Retina (tissue), 1 donor: ENCODE measurements at regions not wholly inside any gene's neighbourhood (a gene's known extent, or its start where the extent isn't known, plus 50 kb on each side); places are given as distances from the start of the nearest gene placed in this dataset.
"Not testable (repeated sequence)": the region's sequence is repeated elsewhere in the genome, so short reads cannot be mapped to it uniquely, and the experiment has no call there.

Source experiments
- DNase-seq: peaks from one replicate; pipeline ENCODE4 v3.0.0-alpha.2; 2016

DNA sequence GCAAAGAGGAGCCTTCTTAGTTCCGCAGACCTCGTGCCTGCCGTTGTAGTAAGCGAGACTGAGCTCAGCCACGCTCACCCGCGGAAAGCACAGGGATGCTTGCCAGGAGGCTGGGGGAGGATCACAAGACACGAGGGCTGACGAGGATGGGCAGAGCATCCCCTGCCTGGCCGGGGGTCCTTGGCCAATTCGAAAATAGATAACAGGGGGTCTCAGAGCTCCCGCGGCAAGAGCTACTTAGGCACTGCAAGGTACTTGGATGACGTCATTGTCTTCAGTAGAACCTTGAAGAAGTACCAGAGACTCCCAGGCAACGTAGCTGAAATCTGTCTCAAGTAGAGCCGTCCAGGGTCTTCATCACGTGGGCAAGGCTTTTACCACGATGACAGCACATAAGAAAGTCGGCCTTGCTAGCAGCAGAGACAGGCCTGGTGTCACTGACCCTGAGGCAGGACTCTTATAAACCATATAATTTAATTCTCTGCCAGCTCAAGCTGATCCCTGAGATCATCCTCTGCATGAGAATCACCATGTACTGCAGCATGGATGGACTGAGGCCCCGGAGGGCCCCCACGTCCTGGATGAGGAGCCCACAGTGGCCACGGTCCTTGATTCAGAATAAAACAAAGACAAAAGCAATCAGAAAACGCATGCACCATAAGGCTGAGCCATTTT is 81.9 kb downstream of the TMEM18 start:
- no peak for DNase-seq

DNA sequence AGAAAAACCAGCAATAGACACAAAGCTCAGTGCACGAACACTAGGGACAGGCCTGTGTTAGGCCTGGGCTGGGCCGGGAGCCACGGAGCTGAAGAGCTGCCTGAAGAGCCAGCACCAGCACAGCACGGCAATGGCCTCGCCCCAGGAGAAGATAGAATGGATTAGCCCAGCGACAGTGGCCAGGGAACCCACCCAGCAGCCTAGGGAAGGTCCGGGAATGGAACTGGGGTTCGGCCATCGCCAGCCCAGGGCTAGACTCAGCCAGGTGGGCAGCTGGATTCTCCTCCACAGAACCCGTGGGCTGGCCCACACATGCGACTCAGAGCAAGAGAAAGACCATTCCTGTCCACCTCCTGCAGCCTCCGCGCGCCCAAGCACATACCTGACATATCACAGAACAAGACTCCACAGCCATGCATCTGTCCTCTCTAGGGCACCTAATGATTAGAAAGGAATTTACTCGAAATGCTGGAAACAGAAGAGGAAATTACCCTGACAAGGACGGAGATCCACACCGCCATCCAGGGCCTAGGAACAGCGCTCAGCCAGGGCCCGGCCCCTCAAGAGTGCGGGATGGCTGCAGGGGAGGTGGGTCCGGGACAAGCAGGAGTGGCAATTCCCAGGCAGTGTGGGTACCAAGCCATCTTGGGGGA is 82.8 kb downstream of the TMEM18 start:
- no peak for DNase-seq

DNA sequence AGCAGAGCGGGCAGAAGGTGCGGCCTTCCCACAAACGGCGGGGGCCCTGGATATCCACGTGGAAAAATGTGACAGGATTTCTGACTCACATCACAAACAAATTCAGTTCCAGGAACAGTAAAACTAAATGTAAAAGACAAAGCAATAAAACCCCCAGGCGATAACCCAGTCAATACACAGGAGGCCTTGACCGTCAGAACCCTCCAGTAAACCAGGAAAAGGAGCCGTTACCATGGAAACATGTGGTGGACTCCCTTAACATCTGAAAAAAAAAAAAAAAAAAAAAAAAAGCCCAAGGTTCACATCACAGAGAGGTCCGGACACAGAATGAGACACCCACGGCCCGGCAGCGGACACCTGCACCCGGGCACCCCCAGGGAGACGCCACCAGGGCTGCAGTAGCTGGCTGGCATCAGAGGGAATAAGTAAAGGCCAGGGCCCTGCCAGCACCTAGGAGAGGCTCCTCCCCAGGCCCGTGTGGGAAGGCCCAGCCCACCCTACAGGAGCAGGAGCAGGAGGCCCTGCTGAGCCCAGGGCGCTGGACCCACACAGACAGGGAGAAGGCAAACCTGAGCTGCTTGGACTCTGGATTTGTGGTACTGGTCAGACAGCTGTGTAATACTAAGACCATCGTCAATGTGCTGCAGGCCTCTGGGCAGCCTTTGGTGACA is 83.7 kb downstream of the TMEM18 start:
- no peak for DNase-seq

DNA sequence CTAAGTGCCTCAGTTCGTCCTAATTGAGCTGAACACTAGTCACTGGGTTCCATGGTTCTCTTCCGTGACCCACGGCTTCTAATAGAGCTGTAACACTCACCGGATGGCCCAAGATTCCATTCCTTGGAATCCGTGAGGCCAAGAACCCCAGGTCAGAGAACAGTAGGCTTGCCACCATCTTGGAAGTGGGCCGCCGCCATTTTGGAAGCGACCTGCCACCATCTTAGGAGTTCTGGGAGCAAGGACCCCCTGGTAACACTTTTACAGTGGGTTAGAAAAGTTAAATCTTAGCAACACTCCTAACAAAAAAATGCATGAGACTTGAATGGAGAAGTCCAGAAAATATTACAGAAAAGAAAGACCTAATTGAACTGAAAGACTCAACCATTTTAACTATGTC is 84.5 kb downstream of the TMEM18 start:
- no peak for DNase-seq

DNA sequence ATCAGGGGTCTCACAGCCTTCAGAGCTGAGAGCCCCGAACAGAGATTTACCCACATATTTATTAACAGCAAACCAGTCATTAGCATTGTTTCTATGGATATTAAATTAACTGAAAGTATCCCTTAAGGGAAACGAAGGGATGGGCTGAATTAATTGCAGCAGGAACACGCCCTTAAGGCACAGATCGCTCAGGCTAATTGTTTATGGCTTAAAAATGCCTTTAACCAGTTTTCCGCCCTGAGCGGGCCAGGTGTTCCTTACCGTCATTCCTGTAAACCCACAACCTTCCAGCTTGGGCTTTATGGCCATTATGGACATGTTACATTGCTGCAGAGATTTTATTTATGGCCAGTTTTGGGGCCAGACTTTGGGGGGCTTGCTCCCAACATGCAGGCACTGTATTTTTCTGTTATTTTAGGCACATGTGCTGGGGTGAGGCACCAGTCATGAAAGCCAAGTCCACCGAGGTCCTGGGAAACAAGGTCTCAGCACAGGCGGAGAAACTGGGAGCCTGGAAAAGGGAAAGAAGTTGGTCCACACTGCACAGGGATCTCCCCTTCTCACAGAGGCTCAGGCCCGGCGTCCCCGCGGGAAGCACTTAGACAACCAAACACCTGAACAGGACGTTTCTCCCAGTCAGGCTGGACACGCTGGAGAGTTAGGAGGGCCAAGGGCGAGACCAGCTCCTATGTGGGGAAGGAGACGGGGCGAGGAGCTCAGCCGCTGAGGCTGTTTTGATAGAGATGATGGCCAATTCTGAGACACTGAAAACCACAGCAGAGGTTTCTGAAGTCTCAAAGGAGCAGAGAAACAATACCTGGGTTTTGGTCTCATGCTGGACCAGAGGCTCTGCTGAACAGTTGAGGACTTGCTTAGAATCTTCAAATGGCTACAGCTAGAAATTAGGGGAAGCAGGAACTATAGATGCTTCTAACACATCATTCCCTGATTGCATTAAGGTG is 86.7 kb downstream of the TMEM18 start:
- DNase-seq: no peak

DNA sequence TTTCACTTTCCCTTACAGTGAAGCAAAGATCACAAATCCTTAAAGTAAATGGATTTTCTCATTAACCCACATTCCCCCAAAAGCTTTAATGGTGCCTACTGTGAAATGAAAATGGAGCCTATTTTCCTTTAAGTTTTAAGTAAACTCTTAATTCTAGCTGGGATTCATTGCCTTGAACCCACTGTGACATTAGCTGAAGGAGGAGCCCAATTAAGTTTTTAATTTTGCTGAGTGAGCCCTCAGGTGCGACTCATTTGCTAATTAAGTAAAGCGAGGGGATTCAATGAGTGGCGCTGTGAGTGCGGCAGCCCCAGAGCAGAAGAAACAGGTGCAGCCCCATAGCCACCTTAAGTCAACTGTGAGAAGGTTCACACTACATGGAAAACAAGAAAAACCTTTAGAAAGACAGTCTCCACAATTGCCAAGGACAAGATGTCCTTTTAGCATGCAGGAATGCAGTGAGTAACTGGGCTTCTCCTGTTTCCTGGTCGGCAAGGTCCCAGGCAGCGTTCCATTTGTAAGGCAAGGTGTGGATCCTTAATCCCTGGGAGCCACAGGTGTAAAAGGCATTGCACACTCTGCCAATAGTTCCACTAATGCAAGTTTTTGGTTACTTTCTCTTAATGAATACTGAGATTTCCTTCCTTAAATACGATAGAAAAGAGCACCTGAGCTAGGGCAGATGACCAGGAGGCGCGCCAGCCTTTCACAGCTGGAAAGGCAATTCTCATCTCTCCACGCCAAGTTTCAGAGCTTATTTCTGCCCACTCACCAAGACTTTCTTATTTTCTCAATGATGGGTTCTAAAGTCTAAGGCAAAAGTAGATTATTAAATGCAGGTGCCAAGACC is 87.7 kb downstream of the TMEM18 start:
- no peak for DNase-seq

DNA sequence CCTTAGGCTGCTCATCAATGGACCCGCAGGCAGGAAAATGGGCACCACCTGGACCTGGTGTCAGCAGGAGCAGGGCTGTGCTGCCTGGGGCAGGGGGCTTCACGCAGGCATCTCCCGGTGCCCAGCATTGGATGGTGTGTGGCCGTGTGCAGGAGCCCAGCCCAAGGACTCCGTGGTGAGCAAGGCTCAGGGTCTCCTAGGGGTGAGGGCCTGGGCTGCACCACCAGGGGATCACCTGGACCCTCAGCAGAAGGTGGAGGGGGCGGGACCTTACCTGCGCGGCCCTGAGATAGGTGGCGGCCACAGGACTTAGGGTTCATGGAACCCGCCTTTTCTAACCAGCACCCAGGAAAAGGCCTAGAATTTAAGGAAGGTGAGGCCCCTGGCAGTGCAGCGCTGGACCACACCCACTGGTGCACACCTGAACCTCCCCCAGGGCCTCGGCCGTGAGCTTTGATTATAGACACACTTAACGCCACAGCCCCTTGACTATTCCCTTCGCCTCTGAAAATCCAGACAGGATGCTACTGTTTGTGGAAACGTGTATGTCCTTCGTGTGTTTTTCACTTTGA is 89.0 kb downstream of the TMEM18 start:
- no peak for DNase-seq

DNA sequence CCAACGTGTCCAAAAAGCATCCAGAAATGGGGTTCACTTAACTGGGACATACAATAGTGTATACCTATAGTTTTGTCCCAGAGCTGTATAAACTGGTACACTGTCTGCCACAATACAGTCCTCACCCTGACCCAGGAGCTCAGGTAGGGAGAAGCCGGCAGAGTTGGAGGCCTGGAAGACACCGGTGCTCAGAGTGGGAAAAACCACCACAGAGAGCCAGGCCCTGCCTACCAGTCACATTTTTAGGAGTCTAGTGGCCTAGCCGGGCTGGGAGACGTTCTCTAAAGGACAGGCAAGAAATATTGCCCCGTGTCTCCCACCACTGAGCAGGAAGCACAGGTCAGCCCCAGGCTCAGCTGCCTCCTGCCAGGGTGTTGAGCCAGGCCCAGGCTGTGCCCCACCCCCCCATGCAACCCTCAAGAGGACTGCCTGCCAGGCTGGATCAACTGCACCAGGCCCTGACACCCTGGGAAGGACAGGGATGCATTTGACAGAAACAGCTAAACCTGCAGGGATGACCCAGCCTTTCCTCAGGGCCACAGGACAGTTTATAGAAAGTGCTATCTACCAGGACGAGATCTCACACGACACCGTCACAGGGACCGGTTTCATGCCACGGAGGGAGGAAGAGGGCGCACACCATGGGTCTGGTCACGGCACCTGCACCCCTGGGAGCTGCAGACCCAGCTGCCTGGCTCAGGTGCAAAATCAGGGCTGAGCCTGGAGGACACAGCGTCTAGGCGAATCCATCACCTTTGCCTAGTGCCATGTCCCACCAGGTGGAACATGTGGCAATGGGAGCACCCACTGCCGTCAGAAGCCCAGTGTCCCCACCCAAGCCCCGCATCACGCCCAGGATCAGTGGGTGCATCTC is 89.9 kb downstream of the TMEM18 start:
- no peak for DNase-seq

DNA sequence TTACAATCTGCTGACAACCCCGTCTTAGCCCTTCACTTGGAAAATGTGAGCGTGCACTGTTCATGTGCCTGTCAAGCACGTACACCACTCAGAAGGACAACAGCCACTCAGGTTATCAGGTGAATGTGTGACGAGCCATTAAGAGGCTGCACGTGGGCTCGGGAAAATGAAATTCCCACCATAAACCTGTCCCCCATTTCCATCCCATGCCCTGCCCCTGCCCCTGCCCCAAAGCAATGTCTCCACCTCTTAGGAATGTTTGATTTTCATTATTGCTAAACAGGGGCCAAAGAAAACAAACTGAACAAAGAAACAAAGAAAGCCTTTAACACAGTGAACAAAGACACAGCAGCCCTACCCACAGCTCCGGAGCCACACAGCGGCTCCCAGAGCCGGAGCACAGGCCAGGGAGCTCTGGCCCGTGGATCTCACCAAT is 90.5 kb downstream of the TMEM18 start:
- no peak for DNase-seq

DNA sequence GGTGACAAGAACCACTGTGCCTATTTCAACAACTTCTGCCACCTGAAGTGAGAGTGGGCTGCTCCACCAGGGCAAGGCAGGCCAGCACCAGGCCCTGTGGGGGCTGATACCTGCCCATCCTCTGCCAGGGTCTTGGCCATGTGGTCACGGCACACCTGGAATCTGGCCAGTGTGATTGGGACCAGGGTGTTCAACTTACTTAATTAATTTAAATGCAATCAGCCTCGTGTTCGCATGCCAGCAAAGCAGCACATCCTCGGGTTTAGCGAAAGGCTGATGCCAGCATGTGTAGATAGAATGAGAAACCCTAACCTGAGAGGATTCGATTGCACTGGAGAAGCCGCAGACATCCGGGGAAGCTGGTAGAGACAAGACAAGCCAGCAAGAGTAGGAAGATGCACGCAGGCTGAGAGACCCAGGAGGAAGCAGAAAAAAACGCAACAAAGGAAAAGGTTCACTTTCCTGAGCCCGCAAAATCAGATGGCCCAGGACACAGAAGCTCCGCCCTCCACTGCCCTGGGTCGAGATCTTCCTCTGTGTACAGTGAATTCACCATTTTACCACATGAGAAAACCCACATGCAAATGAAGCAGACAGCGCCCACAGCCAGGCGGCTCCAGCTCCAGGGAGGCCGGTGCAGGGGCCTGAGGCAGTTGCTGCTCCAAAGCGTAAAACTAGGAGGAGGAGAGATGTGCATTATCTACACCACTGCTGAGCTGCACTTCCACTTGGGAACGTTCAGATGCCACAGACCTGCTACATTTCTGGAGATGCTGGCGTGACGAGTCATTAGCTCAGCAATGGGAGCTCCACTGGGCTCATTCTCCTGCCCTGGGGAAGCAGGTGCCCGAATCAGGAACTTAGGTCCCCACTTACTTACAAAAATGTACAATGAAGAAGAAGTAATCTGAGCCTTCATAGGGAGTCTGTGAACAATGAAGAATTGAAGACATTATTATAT is 92.1 kb downstream of the TMEM18 start:
- no peak for DNase-seq

DNA sequence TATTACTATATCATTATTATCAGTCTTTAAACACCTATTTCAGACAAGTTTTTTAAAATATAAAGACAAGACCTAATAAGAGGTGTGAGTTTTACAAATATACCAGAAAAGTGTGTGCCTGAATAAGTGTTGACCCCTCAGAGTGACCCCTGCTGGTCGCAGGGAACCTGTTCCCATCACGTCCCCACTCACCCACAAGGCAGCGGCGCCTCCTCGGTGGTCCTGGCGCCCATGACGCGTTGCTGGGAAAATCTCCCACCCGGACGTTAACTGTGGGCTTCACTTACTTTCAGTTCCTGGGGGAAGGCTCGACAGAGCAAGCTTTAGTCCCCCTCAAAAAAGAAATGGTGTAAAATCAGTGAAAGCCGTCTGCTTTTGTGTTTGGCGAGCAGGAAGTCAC is 93.5 kb downstream of the TMEM18 start:
- no peak for DNase-seq

DNA sequence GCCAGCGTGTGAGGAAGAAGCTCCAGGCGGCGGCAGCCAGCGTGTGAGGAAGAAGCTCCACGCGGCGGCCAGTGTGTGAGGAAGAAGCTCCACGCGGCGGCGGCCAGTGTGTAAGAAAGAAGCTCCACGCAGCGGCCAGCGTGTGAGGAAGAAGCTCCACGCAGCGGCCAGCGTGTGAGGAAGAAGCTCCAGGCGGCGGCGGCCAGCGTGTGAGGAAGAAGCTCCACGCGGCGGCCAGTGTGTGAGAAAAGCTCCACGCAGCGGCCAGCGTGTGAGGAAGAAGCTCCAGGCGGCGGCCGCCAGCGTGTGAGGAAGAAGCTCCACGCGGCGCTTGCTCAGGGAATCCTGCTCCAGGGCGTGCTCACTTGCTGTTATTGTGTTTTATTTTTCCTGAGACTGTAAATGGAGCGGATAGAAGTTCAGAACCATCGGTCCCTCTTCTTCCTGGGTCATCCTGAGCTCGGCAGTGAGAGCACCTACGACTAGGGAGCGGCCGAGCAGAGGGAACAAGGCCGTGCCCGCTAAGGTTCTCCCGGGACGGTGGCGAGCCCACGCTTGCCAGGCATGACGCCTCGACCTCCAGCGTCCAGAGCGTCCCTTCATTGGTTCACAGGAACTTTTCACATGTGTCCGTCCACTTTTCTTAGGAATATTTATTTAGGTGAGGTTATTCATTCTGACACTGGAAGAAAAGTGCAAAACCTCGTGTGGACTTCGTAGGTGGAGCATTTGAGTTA is 94.2 kb downstream of the TMEM18 start:
- no peak for DNase-seq

DNA sequence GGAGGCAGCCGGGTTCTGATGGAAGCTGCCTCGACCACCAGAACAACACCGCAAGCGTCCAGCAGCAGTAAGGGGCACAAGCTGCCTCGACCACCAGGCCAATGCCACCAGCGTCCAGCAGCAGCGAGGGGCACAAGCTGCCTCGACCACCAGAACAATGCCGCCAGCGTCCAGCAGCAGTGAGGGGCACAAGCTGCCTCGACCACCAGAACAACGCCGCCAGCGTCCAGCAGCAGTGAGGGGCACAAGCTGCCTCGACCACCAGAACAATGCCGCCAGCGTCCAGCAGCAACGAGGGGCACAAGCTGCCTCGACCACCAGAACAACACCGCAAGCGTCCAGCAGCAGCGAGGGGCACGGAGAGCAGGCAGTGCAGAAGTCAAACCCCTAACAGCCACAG is 94.9 kb downstream of the TMEM18 start:
- DNase-seq: not testable (repeated sequence)

DNA sequence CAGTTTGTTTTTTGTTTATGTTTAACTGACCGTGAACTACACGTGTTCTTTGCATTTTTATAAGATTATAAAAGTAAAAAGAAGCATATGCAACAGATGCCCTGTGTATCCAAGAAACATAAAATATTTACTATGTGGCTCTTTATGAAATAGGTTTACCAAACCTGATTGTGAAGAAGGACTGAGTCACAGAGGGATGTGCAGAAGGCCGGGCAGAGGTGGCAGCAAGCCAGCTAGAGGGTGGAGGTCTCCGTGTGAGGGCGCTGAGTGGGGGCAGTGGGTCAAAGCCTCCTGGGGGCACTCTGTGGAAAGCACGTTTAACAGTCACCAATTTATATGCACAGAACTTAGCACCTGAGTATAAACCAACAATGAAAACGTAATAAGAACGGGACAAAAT is 97.2 kb downstream of the TMEM18 start:
- DNase-seq: no peak

DNA sequence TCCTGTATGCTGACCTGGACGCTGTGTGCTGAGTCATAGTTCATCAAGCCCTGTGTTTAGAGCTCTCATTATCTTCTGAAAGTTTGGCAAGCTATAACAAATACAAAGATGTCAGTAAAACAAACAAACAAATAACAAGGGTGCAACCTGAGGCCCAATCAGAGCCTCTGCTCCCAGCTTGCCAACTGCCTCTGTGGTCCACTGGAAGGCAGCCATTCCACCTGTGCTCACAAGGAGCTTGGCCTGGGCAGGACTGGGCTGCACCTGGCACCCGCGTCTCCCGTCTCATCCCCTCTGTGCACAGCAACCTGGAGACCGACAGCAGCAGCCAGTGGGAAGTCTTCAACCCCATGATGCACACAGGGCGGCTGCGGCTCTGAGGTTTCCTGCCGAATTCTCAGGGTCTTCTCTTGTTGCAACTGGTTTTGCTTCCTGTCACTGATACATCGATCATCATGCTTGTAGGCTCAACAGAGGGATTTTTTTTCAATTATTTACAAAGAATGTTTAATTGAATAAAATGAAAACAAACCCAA is 97.8 kb downstream of the TMEM18 start:
- DNase-seq: no peak

DNA sequence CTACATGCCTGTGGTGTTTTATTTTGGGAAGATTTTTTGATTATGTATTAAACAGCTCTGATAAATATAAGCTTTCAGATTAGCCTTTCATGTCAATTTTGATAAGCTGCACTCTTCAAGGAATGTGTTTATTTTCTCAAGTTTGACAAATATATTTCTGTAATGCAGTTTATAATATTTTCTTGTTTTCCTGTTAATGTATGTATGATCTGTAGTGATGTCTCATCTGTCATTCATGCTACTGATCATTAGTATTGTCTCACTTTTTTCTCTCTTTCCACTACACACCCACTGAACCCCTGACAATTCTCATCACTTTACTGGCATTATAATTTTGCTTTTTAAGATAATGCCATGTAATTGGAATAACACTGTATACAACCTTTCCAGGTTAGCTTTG is 100.9 kb downstream of the TMEM18 start:
- no peak for DNase-seq

DNA sequence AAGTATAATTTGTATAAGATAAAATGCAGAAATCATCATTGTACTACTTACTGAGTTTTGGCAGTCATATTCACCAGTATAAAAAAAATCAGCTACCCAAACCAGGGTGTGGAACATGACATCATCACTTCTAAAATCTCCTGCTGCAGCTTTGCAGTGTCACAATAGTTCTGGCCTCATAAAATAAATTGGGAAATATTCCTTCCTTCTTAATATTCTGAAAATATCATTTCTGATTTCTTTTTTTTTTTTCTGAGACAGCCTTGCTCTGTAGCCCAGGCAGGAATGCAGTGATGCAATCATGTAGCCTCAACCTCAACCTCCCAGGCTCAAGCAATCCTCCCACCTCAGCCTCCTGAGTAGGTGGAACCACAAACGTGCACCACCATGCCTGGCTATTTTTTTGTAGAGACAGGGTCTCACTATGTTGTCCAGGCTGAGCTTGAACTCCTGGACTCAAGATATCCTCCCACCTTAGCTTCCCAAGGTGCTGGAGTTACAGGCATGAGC is 101.4 kb downstream of the TMEM18 start:
- DNase-seq: no peak

DNA sequence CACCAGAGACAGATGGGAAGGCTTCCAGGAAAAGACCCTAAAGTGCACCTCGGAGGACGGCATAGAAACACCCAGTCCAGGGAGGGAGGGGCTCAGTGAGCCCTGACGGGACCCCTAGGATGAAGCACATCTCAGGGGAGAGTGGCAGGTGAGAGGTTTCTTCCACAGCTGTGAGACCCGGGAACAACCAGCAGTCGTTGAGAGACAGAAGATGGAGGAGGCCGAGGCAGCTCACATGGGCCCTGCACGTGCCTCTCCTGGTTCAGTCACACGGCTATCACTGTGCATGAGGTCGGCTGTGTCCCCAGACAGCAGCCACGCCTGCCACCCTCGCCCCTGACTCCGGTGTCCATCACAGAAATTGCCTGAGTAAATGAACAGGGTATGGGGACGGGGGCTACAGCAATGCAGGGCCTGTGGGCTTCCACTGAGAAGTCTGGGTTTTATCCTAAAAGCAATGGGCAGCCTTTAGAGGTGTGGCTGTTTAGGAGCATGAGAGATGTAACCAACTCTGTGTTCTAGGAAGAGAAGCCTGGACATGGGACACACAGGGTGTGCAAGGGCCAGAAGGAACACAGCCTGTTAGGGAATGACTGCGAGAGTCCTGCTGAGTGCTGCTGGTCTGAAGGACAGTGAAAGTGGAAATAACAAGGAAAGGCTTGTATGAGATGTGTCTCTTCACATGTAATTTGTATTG is 102.0 kb downstream of the TMEM18 start:
- DNase-seq: no peak
